Fibroblast of peridontal ligament (primary cell): ENCODE measurements at regions not wholly inside any gene's neighbourhood (a gene's known extent, or its start where the extent isn't known, plus 50 kb on each side); places are given as distances from the start of the nearest gene placed in this dataset.

Experiments
- DNase-seq: peaks from one replicate; pipeline ENCODE4 v3.0.0-alpha.2; 2010; ENCODE audit errors: extremely low read depth

DNA sequence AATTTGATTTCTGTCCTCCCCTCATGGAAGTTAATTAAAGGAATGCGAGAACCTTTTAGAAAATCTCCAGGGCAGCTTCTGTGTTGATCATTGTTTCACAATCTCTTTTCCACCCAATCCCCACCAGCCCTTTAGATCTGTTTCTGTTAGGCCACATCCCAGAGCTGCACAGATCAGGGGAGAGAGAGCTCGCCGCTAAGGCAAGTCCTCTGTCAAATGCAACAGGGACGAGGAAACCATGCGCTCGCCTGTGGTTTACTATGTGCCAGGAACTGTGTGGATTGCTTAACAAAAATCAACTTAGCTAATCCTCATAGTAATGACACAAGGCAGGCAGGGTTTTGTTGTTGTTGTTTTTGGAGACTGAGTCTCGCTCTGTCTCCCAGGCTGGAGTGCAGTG lies 115.4 kb downstream of the SALL1 start:
- no peak for DNase-seq

DNA sequence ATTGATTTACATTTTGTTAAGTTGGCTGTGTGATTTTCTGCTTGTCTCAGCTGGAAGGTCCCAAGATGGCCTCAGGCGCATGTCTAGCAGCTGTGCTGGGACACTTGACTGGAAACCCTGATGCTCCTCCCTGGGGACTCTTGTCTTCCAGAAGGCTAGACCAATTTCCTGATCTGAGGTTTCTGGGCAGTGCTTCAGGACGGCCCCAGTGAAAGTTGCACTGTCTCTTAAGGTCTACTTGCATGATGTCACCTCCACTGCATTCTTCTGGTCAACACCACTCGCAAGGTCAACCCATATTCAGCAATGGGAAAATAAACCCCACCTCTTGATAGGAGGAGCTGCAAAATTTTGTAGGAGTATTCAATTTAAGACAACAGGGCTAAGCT lies 116.0 kb downstream of the SALL1 start:
- no peak for DNase-seq

DNA sequence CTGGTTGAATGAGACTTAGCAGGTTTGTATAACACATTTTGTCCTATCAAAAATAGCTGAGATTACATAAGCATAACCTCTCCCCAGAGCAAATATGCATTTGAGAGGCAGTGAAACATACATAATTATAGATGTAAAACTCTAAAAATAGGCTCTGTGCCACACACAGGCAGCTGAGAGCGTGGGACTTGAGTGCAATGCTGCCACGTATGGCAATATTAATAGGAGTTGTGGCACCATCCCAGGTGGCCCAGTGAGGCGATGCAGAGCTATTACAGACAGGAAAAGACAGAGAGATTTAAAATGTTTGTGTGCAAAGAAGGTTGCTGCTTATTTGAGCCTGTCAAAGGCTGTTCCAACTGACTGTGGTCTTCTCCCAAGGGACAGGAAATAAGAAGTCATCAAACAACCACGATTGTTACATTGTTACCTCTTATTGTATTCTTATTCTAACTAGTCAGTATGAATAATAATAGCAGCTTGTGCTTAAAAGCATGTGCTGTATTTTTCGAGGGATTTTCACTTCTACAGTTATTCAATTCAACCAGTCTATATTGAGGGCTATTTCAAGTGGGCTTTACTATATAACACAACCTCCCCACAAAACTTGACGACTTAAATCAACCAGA lies 116.5 kb downstream of the SALL1 start:
- no peak for DNase-seq

DNA sequence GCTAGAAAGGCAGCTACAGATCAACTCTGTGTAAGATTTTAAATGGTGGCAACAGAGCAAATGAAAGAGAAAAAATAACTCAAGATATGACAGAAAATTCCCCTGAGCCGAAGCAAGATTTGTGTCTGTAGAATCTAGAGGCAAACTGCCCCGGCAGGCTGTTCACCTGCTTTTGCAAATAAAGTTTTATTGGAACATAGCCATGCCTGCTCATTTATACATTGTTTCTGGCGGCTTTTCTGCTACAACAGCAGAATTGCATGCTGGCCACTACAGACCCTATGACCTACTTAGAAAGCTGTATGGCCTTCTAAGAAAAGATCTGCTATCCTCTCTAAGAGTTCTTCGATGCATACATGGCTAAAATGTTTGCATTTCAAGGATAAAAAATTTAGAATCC lies 119.5 kb downstream of the SALL1 start:
- no peak for DNase-seq

- no peak for DNase-seq
These were observed 120.6 kb downstream of the SALL1 start for GRCh38 chr16:51030516-51030915.

DNA sequence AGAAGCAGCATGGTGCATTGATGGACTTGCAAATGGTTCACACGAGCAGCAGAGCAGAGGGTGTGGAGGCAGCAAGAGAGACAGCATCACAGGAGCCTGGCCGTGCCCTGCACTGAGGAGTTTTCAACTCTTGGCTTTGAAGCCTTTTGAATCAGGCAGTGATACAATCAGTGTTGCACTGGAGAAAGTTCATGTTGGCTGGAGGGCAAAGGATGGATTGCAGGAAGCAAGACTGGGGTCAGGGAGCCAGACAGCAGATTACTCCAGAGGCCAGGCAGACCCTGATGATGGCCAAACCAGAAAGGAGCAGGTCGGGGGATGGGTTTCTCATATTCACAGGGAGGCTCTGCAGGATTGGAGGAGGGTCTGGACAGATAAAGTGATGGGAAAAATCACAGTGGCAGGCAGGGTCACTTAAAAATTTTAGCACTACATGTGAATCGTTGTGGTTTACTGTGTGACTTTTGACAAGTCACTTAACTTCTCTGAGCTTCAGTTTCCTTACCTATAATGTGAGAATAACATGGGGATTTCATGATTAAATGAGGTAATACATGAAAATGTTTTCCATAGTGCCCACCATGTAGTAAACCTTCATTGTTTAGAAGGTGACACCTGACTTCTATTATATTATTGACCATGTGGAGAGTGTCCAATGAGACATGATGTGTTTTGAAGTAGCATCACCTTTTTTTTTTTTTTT lies 125.3 kb downstream of the SALL1 start:
- no peak for DNase-seq

DNA sequence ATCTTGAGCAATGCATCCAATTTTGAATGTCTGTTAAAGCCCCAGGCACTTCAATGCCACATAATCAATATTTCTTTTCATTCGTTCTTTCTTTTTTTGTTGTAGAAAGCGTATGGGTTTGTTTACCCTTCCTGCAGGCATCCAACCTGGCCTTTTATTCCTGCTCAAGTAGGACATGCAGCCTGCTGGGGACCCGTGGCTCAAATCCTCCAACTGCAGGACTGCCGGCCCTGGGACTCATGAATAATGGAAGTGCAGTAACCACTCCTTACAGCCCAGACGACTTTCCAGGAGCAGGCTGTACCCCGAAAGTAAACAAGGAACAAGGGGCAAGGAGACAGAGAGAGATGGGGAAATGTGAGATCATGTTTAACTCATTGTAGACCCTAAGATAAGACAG lies 126.4 kb downstream of the SALL1 start:
- DNase-seq: no peak

DNA sequence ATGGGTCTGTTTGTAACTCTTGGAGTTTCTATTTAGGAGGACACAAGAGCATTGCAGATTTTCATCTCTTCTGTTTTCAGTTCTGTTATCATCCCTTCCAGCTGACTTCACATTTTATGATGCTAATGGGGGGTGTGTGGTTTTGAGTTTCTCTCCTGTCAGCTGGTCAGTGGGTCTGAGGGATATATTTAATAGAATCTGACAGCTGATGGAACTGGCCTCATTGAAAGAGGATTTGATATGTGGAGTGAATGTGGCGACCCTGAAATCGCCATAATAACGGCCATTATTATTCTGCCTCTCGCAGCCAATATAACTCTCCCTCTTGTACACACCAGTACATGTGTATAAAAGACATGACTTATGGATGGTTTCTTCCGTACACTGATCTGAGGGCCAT lies 128.1 kb downstream of the SALL1 start:
- DNase-seq: no peak

DNA sequence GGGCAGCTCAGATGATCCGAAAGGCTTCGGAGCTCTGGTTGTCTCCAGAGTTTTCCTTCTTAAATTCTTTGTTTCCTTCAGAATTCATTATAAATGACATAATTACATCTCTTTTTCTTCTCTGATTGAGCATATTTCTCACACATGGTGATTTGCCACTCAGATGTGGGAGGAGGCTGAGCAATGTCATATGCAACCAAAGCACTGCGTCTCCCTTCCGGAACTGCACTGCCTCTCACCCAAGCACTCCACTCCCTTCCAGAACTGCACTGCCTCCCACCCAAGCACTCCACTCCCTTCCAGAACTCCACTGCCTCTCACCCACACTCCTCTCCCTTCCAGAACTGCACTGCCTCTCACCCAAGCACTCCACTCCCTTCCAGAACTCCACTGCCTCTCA lies 131.5 kb downstream of the SALL1 start:
- DNase-seq: no peak

GRCh38 chr16:51017969-51018368 lies 133.1 kb downstream of the SALL1 start:
- DNase-seq: no peak

GRCh38 chr16:51012396-51012795 lies 138.7 kb downstream of the SALL1 start:
- no peak for DNase-seq

DNA sequence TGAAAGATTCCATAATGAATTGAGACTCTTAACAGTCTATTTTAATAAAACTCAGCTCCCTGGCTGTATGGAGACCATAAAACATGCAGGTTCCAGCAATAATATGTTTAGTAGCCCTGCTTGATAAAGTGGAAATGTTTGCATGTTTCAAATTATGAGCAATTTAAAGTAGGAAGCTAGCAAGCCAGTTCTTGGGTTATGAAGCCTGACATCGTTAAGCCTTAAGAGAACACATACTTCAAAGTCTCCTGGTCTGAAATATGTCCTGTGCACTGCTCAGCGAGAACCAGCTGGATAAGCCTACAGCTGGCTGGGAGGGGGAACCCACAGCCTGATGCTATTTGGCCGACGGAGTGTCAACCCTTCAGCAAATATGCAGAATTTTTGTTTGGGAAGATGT lies 140.3 kb downstream of the SALL1 start:
- no peak for DNase-seq

DNA sequence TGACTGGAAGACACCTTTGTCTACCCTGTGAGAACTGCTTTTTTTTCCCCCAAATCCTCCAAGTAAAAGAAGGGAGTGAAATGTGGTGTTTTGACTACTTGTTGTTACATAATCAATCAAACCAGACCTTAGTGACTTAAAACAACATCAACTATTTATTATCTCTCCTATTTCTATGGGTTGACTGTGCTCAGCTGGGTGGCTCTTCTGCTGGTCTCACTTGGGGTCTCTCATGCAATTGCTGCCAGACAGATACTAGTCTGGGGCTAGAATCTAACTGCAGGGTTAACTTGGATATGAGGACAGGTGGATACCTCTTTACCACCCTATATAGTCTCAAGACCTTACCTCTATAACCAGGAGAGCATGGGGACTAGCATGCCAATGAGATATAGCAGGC lies 141.3 kb downstream of the SALL1 start:
- DNase-seq: no peak

- DNase-seq: no peak
These were observed 141.7 kb downstream of the SALL1 start for GRCh38 chr16:51009359-51009758.

GRCh38 chr16:51008607-51009006 lies 142.5 kb downstream of the SALL1 start:
- DNase-seq: no peak

GRCh38 chr16:51008037-51008436 lies 143.0 kb downstream of the SALL1 start:
- no peak for DNase-seq

DNA sequence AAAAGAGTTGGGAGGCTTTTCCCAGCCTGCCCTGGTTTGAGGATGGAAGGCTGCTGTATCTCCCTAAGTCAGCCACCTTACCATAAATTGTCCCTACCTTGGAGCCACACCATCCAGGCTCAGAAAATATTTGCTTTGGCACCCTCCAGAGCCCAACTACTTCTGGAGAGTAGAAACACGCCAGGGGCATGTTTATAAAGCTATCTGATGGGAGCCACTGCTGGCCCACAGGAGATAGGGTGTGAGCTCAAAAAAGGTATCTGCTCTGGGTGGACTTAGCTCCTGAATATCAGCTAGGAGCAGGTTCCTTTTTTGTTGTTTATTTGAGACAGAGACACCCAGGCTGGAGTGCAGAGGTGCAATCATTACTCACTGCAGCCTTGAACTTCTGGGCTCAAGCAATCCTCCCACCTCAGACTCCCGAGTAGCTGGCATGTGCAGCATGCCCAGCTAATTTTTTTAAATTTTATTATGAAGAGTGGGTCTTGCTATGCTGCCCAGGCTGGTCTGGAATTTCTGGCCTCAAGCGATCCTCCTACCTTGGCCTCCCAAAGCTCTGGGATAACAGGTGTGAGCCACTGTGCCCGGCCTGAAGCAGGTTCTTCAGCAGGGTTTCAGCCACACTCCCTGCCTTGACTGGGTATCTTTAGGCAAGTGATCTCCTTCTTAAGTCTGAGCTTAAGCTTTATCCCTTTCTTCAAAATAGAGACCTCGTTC lies 147.1 kb downstream of the SALL1 start:
- DNase-seq: no peak

- no peak for DNase-seq
These were observed 148.1 kb downstream of the SALL1 start for GRCh38 chr16:51002881-51003490.

GRCh38 chr16:50999181-50999580 lies 151.9 kb downstream of the SALL1 start:
- DNase-seq: no peak

DNA sequence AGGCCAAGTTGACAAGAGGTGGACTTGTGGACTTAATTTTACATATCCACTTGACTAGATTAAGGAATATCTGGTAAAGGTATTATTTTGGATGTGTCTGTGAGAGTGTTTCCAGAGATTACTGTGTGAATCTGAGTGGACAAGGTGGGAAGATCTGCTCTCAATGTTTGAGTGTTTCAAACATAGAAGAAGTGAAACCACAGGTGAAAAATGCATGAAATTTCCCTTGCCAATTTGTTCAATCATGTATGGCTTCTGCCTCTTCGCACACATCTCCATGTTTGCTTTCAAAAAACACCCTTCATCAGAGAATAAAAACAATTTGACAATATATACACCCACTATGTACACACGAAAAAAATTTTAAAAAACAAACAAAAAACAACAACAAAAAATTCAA lies 152.7 kb downstream of the SALL1 start:
- no peak for DNase-seq

GRCh38 chr16:50997679-50998078 lies 153.4 kb downstream of the SALL1 start:
- no peak for DNase-seq

GRCh38 chr16:50996830-50997186 lies 154.3 kb downstream of the SALL1 start:
- no peak for DNase-seq
